ENCODE measurements at regions not wholly inside any gene's neighbourhood (a gene's known extent, or its start where the extent isn't known, plus 50 kb on each side); places are given as distances from the start of the nearest gene placed in this dataset.

- ChIA-PET CTCF (no interaction called here), POLR2A (no interaction called here)
- no peak for TF ChIP-seq FOXA1 (IDR thresholded peaks at IDR 0.05)
- no peak for TF ChIP-seq HDGF (IDR thresholded peaks at IDR 0.05; ENCODE audit: borderline replicate concordance)
- TF ChIP-seq ARNT (IDR thresholded peaks at IDR 0.05): no peak
- TF ChIP-seq FOXK2 (IDR thresholded peaks at IDR 0.05): no peak
- no peak for TF ChIP-seq NFRKB (IDR thresholded peaks at IDR 0.05)
- no peak for TF ChIP-seq SUZ12 (IDR thresholded peaks at IDR 0.05)
- no peak for TF ChIP-seq L3MBTL2 (conservative IDR thresholded peaks at IDR 0.05)
- TF ChIP-seq PKNOX1 (IDR thresholded peaks at IDR 0.05): no peak
- DNase-seq (ENCODE audit: extremely low spot score): no peak
These were observed 239.1 kb downstream of the TRIB2 start for GRCh38 chr2:12955864-12956263.

- DNase-seq (ENCODE audit: extremely low spot score): no peak
- ChIA-PET POLR2A (no interaction called here), CTCF (interaction anchor here (0.7 kb wide), 1 partner anchor 1127 kb away, joined by 3 read pairs; no protein-coding TSS in a partner anchor)
- TF ChIP-seq SP1 (IDR thresholded peaks at IDR 0.05) (no peak), ARNT (IDR thresholded peaks at IDR 0.05) (no peak), HDGF (IDR thresholded peaks at IDR 0.05; ENCODE audit: borderline replicate concordance) (no peak), LEF1 (IDR thresholded peaks at IDR 0.05; ENCODE audit: borderline replicate concordance) (no peak), NFRKB (IDR thresholded peaks at IDR 0.05) (no peak), SUZ12 (IDR thresholded peaks at IDR 0.05) (no peak), FOXA1 (IDR thresholded peaks at IDR 0.05) (no peak), ELF4 (IDR thresholded peaks at IDR 0.05) (no peak), TARDBP (IDR thresholded peaks at IDR 0.05) (no peak), ZNF384 (IDR thresholded peaks at IDR 0.05) (no peak)
These were observed 240.5 kb downstream of the TRIB2 start for GRCh38 chr2:12957251-12957650.

- TF ChIP-seq ARNT (IDR thresholded peaks at IDR 0.05) (no peak), FOXA1 (IDR thresholded peaks at IDR 0.05) (no peak), NFRKB (IDR thresholded peaks at IDR 0.05) (no peak), PKNOX1 (IDR thresholded peaks at IDR 0.05) (no peak), FOXK2 (IDR thresholded peaks at IDR 0.05) (no peak), SP1 (IDR thresholded peaks at IDR 0.05) (no peak), CTBP1 (IDR thresholded peaks at IDR 0.05; ENCODE audit: borderline replicate concordance) (no peak), HDGF (IDR thresholded peaks at IDR 0.05; ENCODE audit: borderline replicate concordance) (no peak), ZNF384 (IDR thresholded peaks at IDR 0.05) (no peak), SUZ12 (IDR thresholded peaks at IDR 0.05) (no peak)
- ChIA-PET CTCF (no interaction called here), POLR2A (no interaction called here)
- no peak for DNase-seq (ENCODE audit: extremely low spot score)
These were observed 243.2 kb downstream of the TRIB2 start for GRCh38 chr2:12959935-12960334.

- CTCF ChIA-PET: no interaction called here
These were observed 243.9 kb downstream of the TRIB2 start for GRCh38 chr2:12960671-12961070.

GRCh38 chr2:12964904-12965539, 248.3 kb downstream of the TRIB2 start:
- ChIA-PET CTCF (no interaction called here), POLR2A (no interaction called here)
- no peak for DNase-seq (ENCODE audit: extremely low spot score)
- no peak for TF ChIP-seq NFRKB (IDR thresholded peaks at IDR 0.05)
- no peak for TF ChIP-seq SUZ12 (IDR thresholded peaks at IDR 0.05)

More at GRCh38 chr2:12960671-12961070, 243.9 kb downstream of the TRIB2 start:
- no peak for DNase-seq (ENCODE audit: extremely low spot score)
- POLR2A ChIA-PET: no interaction called here
- TF ChIP-seq CTBP1 (IDR thresholded peaks at IDR 0.05; ENCODE audit: borderline replicate concordance) (no peak), ELF4 (IDR thresholded peaks at IDR 0.05) (no peak), TARDBP (IDR thresholded peaks at IDR 0.05) (no peak), FOXM1 (IDR thresholded peaks at IDR 0.05; ENCODE audit: borderline replicate concordance) (no peak), SP1 (IDR thresholded peaks at IDR 0.05) (no peak), PKNOX1 (IDR thresholded peaks at IDR 0.05) (no peak), SUZ12 (IDR thresholded peaks at IDR 0.05) (no peak), LEF1 (IDR thresholded peaks at IDR 0.05; ENCODE audit: borderline replicate concordance) (no peak), FOXA1 (IDR thresholded peaks at IDR 0.05) (no peak), HDGF (IDR thresholded peaks at IDR 0.05; ENCODE audit: borderline replicate concordance) (no peak), ARNT (IDR thresholded peaks at IDR 0.05) (no peak), L3MBTL2 (conservative IDR thresholded peaks at IDR 0.05) (no peak), BHLHE40 (IDR thresholded peaks at IDR 0.05; ENCODE audit: borderline replicate concordance) (no peak), FOXK2 (IDR thresholded peaks at IDR 0.05) (no peak), NFRKB (IDR thresholded peaks at IDR 0.05) (no peak), ZNF384 (IDR thresholded peaks at IDR 0.05) (no peak)

- POLR2A ChIA-PET: no interaction called here
- CTCF ChIA-PET: no interaction called here
- no peak for TF ChIP-seq SP1 (IDR thresholded peaks at IDR 0.05)
- no peak for TF ChIP-seq NFRKB (IDR thresholded peaks at IDR 0.05)
- TF ChIP-seq SUZ12 (IDR thresholded peaks at IDR 0.05): no peak
- no peak for DNase-seq (ENCODE audit: extremely low spot score)
These were observed 249.0 kb downstream of the TRIB2 start for GRCh38 chr2:12965540-12966269.

- TF ChIP-seq TARDBP (IDR thresholded peaks at IDR 0.05) (no peak), ARNT (IDR thresholded peaks at IDR 0.05) (no peak), ELF4 (IDR thresholded peaks at IDR 0.05) (no peak), ZNF384 (IDR thresholded peaks at IDR 0.05) (no peak), L3MBTL2 (conservative IDR thresholded peaks at IDR 0.05) (no peak), NFRKB (IDR thresholded peaks at IDR 0.05) (no peak), FOXM1 (IDR thresholded peaks at IDR 0.05; ENCODE audit: borderline replicate concordance) (no peak), CTBP1 (IDR thresholded peaks at IDR 0.05; ENCODE audit: borderline replicate concordance) (no peak), BHLHE40 (IDR thresholded peaks at IDR 0.05; ENCODE audit: borderline replicate concordance) (no peak), FOXA1 (IDR thresholded peaks at IDR 0.05) (no peak), HDGF (IDR thresholded peaks at IDR 0.05; ENCODE audit: borderline replicate concordance) (no peak), FOXK2 (IDR thresholded peaks at IDR 0.05) (no peak), SP1 (IDR thresholded peaks at IDR 0.05) (no peak)
- POLR2A ChIA-PET: no interaction called here
- CTCF ChIA-PET: no interaction called here
- DNase-seq (ENCODE audit: extremely low spot score): no peak
These were observed 251.1 kb downstream of the TRIB2 start for GRCh38 chr2:12967804-12968203.

All from HEK293T (cell line).